ENCODE measurements at regions not wholly inside any gene's neighbourhood (a gene's known extent, or its start where the extent isn't known, plus 50 kb on each side); places are given as distances from the start of the nearest gene placed in this dataset.

DNA sequence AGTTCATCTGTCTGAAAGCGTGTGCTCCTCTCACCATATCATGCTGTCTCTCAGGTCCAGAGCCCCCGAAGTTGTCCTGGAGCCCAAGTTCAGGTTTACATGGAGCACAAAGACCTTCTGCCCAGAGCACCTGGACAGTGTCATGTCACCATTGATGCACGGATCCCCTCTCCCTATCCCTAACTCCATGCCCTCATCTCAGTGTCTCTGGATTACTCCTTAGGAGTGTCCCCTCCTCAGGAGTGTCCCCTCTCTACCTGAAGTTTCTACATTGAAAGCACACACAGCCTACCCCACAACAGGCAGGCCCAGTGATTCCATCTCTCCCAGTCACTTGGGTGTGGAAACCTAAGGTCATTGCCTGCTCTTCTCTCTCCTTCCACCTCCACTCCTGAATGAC is 144.1 kb upstream of the NCKAP5 start:
- ATAC-seq (replicated peaks in 1 of 2), result no peak
- Mint-ChIP-seq H3K4me3 (no peak overlapping the region), H3K27me3 (ENCODE audit: low read depth) (no peaks in the 10 kb centered on the region), H3K36me3 (ENCODE audit: insufficient read depth in 2 of 2) (no peaks in the 10 kb centered on the region), H3K9me3 (peaks cover 6 to 7% of the 10 kb centered on the region in 2 donors), H3K4me1 (ENCODE audit: low read depth) (no peaks in the 10 kb centered on the region), H3K27ac (no peak overlapping the region)
- no peak for DNase-seq

DNA sequence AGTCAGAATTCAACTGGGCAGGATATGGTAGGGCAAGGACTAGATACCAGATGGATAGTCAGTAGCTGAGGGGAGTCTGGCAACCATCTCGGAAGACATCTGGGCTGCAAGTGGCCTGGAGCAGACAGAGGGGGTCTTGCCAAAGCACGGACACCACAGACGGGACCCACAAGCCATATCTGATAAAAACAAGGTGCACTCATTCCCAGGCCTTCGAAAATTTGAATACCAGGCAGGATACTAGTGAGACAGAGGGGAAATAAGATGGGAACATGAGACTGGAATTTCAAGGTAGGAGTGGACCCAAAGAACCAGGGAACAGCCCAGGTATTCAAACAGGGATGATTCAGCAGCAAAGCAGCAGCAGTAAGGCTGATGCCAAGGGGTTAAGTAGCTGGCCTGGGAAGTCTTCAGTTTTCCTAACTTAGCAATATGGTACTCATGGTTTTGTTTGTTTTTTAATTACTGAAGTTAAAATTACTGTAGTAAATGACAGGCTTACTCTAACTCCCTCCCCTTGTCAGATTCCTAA is 144.9 kb upstream of the NCKAP5 start:
- H3K9me3 Mint-ChIP-seq, result peaks cover 6 to 7% of the 10 kb centered on the region in 2 donors
- no peak for ATAC-seq (replicated peaks in 1 of 2)
- no peaks in the 10 kb centered on the region for H3K4me1 Mint-ChIP-seq (ENCODE audit: low read depth)

DNA sequence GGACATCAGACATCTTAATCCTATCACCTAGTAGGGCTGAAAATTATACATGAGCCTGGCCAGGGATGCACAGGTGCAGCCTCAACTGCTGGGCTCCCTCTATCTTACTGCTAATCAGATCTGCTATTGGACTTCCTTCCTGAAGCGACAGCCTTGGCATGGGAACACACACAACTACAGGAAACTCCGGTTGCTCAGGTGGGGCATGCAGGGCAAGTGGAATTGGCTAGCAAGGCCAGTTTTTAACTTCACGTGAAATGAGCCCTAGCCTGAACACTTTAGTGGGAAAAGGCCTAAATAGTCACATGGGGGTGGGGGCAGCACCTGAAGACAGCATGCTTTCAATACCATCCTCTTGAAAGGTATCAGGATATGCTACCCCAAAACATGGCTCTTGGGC is 147.9 kb upstream of the NCKAP5 start:
- no peak overlapping the region for H3K27ac Mint-ChIP-seq

More for the DNA sequence above, 144.9 kb upstream of the NCKAP5 start:
- Mint-ChIP-seq H3K27ac (no peak overlapping the region), H3K36me3 (ENCODE audit: insufficient read depth in 2 of 2) (no peaks in the 10 kb centered on the region), H3K27me3 (ENCODE audit: low read depth) (no peaks in the 10 kb centered on the region), H3K4me3 (no peak overlapping the region)
- DNase-seq, result no peak

DNA sequence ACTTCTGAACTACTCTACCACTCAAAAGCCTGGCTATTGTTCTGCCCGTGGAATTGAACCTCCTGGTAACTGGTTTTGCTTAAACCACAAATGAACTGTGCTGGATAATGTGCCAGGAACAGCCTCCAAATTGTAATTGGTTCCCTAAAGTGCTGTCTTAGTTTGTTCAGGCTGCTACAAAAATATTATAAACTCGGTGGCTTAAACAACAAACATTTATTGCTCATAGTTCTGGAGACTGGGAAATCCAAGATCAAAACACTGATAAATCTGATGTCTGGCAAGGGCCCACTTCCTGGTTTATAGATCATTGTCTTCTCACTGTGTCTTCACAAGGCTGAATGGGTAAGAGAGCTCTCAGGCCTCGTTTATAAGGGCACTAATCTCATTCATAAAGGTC is 149.2 kb upstream of the NCKAP5 start:
- Mint-ChIP-seq H3K4me3 (no peak overlapping the region), H3K27ac (no peak overlapping the region)

More for the DNA sequence above, 147.9 kb upstream of the NCKAP5 start:
- H3K36me3 Mint-ChIP-seq (ENCODE audit: insufficient read depth in 2 of 2), result no peaks in the 10 kb centered on the region
- no peaks in the 10 kb centered on the region for H3K27me3 Mint-ChIP-seq (ENCODE audit: low read depth)
- H3K4me1 Mint-ChIP-seq (ENCODE audit: low read depth), result no peaks in the 10 kb centered on the region
- ATAC-seq (replicated peaks in 1 of 2) (no peak), DNase-seq (no peak)
- no peak overlapping the region for H3K4me3 Mint-ChIP-seq
- peaks cover 0 to 2% of the 10 kb centered on the region in 2 donors for H3K9me3 Mint-ChIP-seq

DNA sequence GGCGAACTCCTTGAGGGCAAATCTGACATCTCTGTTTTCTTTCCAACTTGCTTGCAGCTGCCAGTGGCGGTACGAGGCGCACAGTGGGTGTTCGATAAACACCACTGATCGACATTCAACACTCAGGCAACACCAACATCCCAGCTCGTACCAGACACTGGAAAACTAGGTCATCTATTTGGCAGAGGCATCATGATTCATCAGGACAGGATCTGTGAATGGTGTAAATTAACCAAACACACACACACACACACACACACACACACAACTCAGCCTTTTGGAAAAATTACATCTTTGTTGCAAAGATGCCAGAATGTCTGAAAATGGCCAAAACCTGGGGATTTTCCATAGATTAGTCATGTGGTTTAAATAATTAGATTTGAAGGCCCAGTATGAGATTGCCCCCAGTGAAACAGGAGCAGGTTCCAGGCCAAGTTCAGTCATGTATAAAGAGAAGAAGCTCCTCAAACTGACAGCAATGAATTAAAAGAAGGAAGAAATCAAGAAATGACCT is 150.5 kb upstream of the NCKAP5 start:
- ATAC-seq (replicated peaks in 1 of 2) (no peak), DNase-seq (no peak)
- Mint-ChIP-seq H3K27ac (no peak overlapping the region), H3K4me3 (no peak overlapping the region), H3K27me3 (ENCODE audit: low read depth) (no peaks in the 10 kb centered on the region), H3K4me1 (ENCODE audit: low read depth) (no peaks in the 10 kb centered on the region), H3K36me3 (ENCODE audit: insufficient read depth in 2 of 2) (no peaks in the 10 kb centered on the region), H3K9me3 (no peaks in the 10 kb centered on the region)

More for the DNA sequence above, 149.2 kb upstream of the NCKAP5 start:
- H3K36me3 Mint-ChIP-seq (ENCODE audit: insufficient read depth in 2 of 2), result no peaks in the 10 kb centered on the region
- no peak for ATAC-seq (replicated peaks in 1 of 2)
- H3K9me3 Mint-ChIP-seq, result peaks cover 0 to 2% of the 10 kb centered on the region in 2 donors
- no peak for DNase-seq
- H3K27me3 Mint-ChIP-seq (ENCODE audit: low read depth), result no peaks in the 10 kb centered on the region
- no peaks in the 10 kb centered on the region for H3K4me1 Mint-ChIP-seq (ENCODE audit: low read depth)

DNA sequence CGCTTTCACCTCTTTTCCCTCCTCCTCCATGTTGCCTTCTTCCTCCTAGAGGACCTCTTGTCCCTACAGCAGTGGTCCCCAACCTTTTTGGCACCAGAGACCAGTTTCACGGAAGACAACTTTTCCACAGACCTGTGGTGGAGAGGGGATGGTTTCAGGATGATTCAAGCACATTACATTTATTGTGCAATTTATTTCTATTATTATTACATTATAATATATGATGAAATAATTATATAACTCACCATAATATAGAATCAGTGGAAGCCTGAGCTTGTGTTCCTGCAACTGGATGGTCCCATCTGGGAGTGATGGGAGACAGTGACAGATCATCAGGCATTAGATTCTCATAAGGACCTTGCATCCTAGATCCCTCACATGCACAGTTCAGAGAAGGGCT is 152.2 kb upstream of the NCKAP5 start:
- Mint-ChIP-seq H3K27me3 (ENCODE audit: low read depth) (no peaks in the 10 kb centered on the region), H3K4me3 (no peak overlapping the region), H3K9me3 (no peaks in the 10 kb centered on the region), H3K36me3 (ENCODE audit: insufficient read depth in 2 of 2) (no peaks in the 10 kb centered on the region), H3K4me1 (ENCODE audit: low read depth) (no peaks in the 10 kb centered on the region), H3K27ac (no peak overlapping the region)
- DNase-seq, result no peak
- no peak for ATAC-seq (replicated peaks in 1 of 2)

DNA sequence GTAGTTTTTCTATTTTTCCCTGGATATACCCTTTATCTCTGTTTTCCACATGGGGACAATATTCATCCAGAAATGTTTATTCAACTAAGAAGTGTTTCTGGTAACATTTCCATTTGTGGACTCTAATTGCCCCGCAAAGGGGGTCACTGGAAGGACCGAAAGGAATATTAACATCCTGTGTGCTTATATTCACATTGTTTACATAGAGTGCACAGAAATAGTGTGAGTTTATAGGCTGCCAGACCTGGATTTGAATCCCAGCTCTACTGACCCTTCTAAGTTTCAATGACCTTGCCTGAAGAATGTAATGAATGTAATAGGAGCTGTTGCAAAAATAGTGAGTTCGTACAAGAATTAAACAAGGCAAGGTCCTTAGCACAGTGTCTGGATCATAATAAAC is 152.9 kb upstream of the NCKAP5 start:
- Mint-ChIP-seq H3K36me3 (ENCODE audit: insufficient read depth in 2 of 2) (no peaks in the 10 kb centered on the region), H3K27ac (no peak overlapping the region), H3K9me3 (no peaks in the 10 kb centered on the region), H3K27me3 (ENCODE audit: low read depth) (no peaks in the 10 kb centered on the region), H3K4me3 (no peak overlapping the region), H3K4me1 (ENCODE audit: low read depth) (no peaks in the 10 kb centered on the region)
- ATAC-seq (replicated peaks in 1 of 2), result no peak
- no peak for DNase-seq

DNA sequence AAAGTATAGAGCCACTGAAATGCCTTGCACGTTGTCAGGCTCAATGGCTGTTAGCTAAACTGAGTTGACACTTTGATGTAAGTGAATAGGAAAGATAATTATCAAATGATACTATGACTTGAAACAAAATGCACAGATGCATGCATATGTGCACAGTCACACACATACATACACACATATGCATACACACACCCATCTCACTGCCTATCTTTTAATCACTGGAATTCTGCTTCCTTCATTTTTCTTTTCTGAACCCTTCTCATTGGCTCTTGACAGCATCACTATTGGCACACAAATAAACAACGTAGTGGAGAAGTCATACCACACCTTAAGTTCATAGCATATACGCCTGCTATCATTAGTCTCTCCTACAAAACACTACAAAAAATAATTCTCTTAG is 154.9 kb upstream of the NCKAP5 start:
- H3K4me1 Mint-ChIP-seq (ENCODE audit: low read depth), result no peaks in the 10 kb centered on the region
- no peaks in the 10 kb centered on the region for H3K36me3 Mint-ChIP-seq (ENCODE audit: insufficient read depth in 2 of 2)
- DNase-seq (no peak), ATAC-seq (replicated peaks in 1 of 2) (no peak)
- no peaks in the 10 kb centered on the region for H3K9me3 Mint-ChIP-seq
- no peak overlapping the region for H3K27ac Mint-ChIP-seq
- no peak overlapping the region for H3K4me3 Mint-ChIP-seq
- H3K27me3 Mint-ChIP-seq (ENCODE audit: low read depth), result no peaks in the 10 kb centered on the region

DNA sequence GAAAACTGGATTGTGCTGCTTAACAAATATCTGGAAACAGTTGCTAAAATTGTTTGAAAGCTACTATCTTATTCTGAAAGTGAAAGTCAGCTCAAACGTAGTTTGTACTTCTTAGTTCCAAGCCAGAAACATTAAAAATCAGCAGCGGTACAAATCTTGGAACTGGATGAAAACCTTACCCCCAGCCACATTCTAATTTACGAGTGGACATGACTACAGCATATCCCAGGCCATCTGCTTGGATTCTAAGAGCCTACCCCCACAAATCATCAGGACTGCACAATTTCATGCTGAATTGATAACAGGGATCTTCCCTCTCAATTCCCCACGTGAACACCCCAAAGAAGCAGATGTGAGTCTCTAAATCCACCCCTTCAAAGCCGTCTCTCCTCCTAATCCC is 158.7 kb upstream of the NCKAP5 start:
- Mint-ChIP-seq H3K9me3 (no peaks in the 10 kb centered on the region), H3K4me1 (ENCODE audit: low read depth) (no peaks in the 10 kb centered on the region), H3K27ac (no peak overlapping the region), H3K4me3 (no peak overlapping the region), H3K36me3 (ENCODE audit: insufficient read depth in 2 of 2) (no peaks in the 10 kb centered on the region), H3K27me3 (ENCODE audit: low read depth) (no peaks in the 10 kb centered on the region)
- DNase-seq (no peak), ATAC-seq (replicated peaks in 1 of 2) (no peak)

DNA sequence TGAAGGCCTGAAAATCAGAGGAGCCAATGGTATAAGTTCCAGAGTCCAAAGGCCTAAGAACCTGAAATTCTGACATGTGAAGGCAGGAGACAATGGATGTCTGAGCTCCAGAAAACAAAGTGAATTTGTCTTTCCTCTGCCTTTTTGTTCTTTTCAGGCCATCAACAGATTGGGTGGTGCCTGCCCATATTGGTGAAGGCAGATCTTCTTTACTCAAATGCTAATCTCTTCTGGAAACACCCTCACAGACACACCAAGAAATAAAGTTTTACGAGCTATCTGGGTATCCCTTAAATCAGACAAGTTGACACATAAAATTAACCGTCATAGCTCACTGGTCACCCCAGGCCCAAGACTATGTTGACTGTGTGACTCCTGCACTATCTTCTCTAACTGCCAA is 163.8 kb upstream of the NCKAP5 start:
- Mint-ChIP-seq H3K4me3 (no peak overlapping the region), H3K9me3 (peaks cover 0 to 2% of the 10 kb centered on the region in 2 donors), H3K36me3 (ENCODE audit: insufficient read depth in 2 of 2) (no peaks in the 10 kb centered on the region), H3K27me3 (ENCODE audit: low read depth) (peaks cover 5% of the 10 kb centered on the region), H3K27ac (no peak overlapping the region), H3K4me1 (ENCODE audit: low read depth) (no peaks in the 10 kb centered on the region)
- no peak for DNase-seq
- ATAC-seq (replicated peaks in 1 of 2), result no peak

DNA sequence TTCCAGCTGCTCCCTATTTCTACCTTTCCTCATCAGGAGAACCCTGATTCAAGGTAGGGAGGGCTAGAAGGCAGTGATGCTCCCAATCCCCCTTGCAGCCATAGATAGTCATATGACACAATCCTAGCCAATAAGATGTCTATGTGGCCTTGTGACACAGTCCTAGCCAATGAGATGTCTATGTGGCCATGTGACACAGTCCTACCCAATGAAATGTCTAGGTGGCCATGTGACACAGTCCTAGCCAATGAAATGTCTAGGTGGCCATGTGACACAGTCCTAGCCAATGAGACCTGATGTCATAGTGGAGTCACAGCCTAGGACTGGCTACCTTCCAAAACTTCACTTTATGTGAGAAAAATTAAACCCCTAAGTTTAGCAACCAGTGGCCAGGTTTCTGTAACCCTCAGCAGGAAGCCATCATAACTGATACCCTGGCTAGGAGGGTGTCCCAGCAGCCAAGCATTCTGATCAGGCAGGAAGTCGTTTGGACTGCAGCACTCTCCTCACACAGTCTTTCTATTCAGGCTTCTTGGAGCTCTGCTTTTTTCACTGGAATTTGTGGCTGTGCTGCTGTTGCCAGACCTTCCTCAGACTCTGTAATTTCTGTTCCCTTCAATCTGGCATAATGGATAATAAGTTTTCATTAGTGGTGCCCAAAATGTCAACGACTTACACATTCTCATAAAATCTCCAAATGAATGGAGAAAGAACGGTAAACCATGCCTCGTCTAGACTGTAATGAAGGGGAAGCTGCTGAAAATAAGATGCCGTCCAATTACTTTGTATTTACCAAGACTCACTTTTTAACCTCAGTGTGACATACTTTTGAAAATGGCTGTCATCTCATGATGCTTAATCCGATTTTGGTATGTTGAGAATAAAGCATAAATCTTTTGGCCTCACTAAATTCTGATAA is 165.0 kb upstream of the NCKAP5 start:
- Mint-ChIP-seq H3K36me3 (ENCODE audit: insufficient read depth in 2 of 2) (no peaks in the 10 kb centered on the region), H3K4me1 (ENCODE audit: low read depth) (no peaks in the 10 kb centered on the region), H3K27me3 (ENCODE audit: low read depth) (peaks cover 5% of the 10 kb centered on the region), H3K27ac (no peak overlapping the region), H3K4me3 (no peak overlapping the region), H3K9me3 (peaks cover 0 to 2% of the 10 kb centered on the region in 2 donors)
- DNase-seq (no peak), ATAC-seq (replicated peaks in 1 of 2) (no peak)

DNA sequence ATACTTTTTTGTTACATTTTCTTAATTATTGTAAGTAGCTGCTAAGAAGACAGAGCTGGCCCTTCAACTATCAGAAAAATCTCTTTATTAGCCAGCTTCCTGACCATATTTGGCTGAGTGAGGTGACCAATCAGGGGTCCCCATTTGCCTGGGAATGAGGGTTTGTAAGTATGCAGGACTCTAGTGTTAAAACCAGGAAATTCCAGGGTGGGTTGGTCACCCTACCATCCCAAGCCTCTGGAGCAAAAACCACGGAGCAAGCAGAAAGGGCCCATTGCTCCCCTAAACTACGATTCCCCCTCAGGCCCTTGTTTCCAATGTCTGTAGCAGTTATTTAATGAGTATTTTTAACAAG is 165.6 kb upstream of the NCKAP5 start:
- Mint-ChIP-seq H3K27me3 (ENCODE audit: low read depth) (peaks cover 5% of the 10 kb centered on the region), H3K27ac (no peak overlapping the region), H3K9me3 (peaks cover 0 to 2% of the 10 kb centered on the region in 2 donors), H3K4me3 (no peak overlapping the region), H3K4me1 (ENCODE audit: low read depth) (no peaks in the 10 kb centered on the region), H3K36me3 (ENCODE audit: insufficient read depth in 2 of 2) (no peaks in the 10 kb centered on the region)
- ATAC-seq (replicated peaks in 1 of 2), result no peak
- no peak for DNase-seq

DNA sequence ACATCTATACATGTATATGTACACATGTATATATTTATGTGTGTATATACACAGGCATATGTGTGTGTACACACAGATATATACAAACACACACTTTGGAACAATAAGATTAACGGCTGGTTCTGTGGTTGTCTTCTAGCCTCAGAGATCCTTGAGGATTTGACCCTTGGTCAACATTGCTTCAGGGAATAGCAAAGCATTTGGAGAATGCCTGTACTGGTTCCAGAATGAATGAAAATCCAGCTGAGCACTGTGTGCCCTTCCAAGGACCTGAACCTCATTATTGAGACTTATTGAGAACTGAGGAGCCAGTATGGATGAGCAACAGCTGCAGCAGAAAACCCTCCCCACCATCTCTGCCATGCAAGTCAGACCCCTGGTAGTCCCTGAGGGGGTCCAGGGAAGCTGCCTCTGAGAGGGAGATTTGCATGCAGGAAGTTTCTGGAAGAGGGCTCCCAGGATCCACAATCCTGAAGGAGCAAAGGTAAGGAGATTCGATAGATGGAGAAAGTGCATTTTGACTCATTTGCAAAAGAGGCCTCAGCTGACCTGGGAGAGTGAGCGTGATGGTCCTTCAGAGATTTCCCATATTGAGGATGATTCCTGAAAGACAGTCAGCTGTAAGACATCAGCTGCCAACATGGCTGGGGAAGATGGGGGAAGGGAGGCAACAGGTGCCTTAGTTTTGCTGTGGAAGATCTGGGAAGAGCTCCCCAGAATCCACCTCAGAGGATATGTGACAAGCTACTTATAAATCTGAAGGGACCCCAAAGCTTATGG is 166.6 kb upstream of the NCKAP5 start:
- no peaks in the 10 kb centered on the region for H3K4me1 Mint-ChIP-seq (ENCODE audit: low read depth)
- H3K27ac Mint-ChIP-seq, result no peak overlapping the region
- ATAC-seq (replicated peaks in 1 of 2), result no peak
- H3K4me3 Mint-ChIP-seq, result no peak overlapping the region
- H3K36me3 Mint-ChIP-seq (ENCODE audit: insufficient read depth in 2 of 2), result no peaks in the 10 kb centered on the region
- DNase-seq, result no peak
- H3K27me3 Mint-ChIP-seq (ENCODE audit: low read depth), result peaks cover 5% of the 10 kb centered on the region
- H3K9me3 Mint-ChIP-seq, result peaks cover 0 to 2% of the 10 kb centered on the region in 2 donors
